ENCODE measurements at regions not wholly inside any gene's neighbourhood (a gene's known extent, or its start where the extent isn't known, plus 50 kb on each side); places are given as distances from the start of the nearest gene placed in this dataset.

DNA sequence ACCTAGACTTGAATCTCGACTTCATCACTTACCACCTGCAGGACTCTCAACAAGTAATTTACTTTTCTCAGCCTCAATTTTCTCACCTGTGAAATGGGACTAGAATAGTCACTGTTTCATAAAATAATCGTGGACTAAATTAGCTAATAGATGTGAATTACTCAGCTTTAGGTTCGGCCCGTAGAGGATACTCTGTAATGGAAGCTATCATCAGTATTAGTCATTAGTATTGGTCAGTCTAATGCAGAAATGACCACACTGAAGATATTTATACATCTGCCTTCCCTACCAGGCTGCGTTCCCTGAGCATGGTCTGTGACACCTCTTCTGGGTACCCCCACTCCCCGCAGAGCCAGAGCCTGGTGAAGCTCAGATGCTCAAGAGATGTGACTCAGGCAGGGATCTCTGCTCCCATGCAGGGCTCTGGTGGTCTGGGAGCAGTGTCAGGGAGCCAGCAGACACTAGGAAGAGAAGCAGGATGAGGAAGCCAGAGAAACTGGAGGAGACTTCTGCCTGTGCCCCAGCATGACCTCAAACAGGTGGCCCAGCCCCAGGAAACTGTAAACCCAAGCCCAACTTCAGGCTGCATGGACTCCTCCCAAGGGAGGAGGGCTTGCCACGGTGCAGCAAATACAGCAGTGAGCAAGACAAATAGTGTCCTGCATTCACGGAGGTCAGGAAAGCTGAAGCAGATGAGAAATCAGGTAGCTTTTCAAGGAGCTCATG lies 88.0 kb upstream of the E2F8 start:
- no peak for DNase-seq
- no peaks in the 10 kb centered on the region for H3K4me1 Mint-ChIP-seq
- no peak overlapping the region for H3K27ac Mint-ChIP-seq
- no peak for ATAC-seq (ENCODE audit: low read depth in 2 of 2)
- no peak overlapping the region for H3K4me3 Mint-ChIP-seq
- peaks cover 5 to 21% (median 18%) of the 10 kb centered on the region in 3 donors for H3K27me3 Mint-ChIP-seq
- no peaks in the 10 kb centered on the region for H3K36me3 Mint-ChIP-seq
- peaks cover 0 to 9% (median 2%) of the 10 kb centered on the region in 7 donors for H3K9me3 Mint-ChIP-seq

DNA sequence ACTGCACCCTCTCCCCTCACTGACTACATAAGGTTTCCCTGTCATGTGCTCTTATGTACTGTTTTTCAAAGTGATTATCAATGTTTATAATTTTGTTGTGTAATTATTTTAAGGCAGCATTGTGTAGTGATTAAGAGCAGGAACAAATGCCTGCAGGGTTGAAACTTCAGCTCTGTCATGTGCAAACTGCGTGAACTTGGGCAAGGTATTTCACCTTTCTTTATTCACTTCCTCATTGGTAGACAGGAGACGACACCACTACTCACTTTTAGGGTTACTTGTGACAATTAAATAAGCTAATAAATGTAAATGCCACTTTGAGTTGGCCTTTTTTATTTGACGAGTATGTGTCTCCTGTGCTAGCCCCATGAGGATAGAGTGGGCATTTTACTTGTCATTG lies 86.5 kb upstream of the E2F8 start:
- Mint-ChIP-seq H3K4me3 (no peak overlapping the region), H3K36me3 (no peaks in the 10 kb centered on the region), H3K4me1 (no peaks in the 10 kb centered on the region), H3K27ac (peak overlapping the region in 1 of 6 donors; percentile 26), H3K9me3 (peaks cover 0 to 12% (median 8%) of the 10 kb centered on the region in 7 donors), H3K27me3 (peaks cover 10 to 27% (median 23%) of the 10 kb centered on the region in 3 donors)
- no peak for ATAC-seq (ENCODE audit: low read depth in 2 of 2)
- DNase-seq, result no peak

- Mint-ChIP-seq H3K27ac (no peak overlapping the region), H3K4me1 (no peaks in the 10 kb centered on the region), H3K36me3 (no peaks in the 10 kb centered on the region), H3K27me3 (peaks cover 16 to 34% (median 28%) of the 10 kb centered on the region in 3 donors), H3K4me3 (no peak overlapping the region), H3K9me3 (peaks cover 0 to 17% (median 6%) of the 10 kb centered on the region in 7 donors)
- no peak for ATAC-seq (ENCODE audit: low read depth in 2 of 2)
- no peak for DNase-seq
Observed at GRCh38 chr11:19326499-19326898, 85.8 kb upstream of the E2F8 start.

- no peak for ATAC-seq (ENCODE audit: low read depth in 2 of 2)
- Mint-ChIP-seq H3K27me3 (peaks cover 23 to 52% (median 43%) of the 10 kb centered on the region in 3 donors), H3K4me1 (no peaks in the 10 kb centered on the region), H3K27ac (no peak overlapping the region), H3K4me3 (no peak overlapping the region), H3K9me3 (peaks cover 0 to 17% (median 6%) of the 10 kb centered on the region in 7 donors), H3K36me3 (no peaks in the 10 kb centered on the region)
- no peak for DNase-seq
Observed at GRCh38 chr11:19323502-19323901, 82.8 kb upstream of the E2F8 start.

- no peak overlapping the region for H3K4me3 Mint-ChIP-seq
- H3K27ac Mint-ChIP-seq, result no peak overlapping the region
- DNase-seq (no peak), ATAC-seq (ENCODE audit: low read depth in 2 of 2) (no peak)
- no peaks in the 10 kb centered on the region for H3K36me3 Mint-ChIP-seq
- H3K9me3 Mint-ChIP-seq, result peaks cover 0 to 17% (median 6%) of the 10 kb centered on the region in 7 donors
- H3K27me3 Mint-ChIP-seq, result peaks cover 27 to 65% (median 53%) of the 10 kb centered on the region in 3 donors
- no peaks in the 10 kb centered on the region for H3K4me1 Mint-ChIP-seq
Observed at GRCh38 chr11:19321351-19321750, 80.6 kb upstream of the E2F8 start.

GRCh38 chr11:19320827-19321226 lies 80.1 kb upstream of the E2F8 start:
- Mint-ChIP-seq H3K9me3 (peaks cover 0 to 17% (median 6%) of the 10 kb centered on the region in 7 donors), H3K36me3 (no peaks in the 10 kb centered on the region), H3K27me3 (peaks cover 27 to 65% (median 53%) of the 10 kb centered on the region in 3 donors), H3K27ac (no peak overlapping the region), H3K4me3 (no peak overlapping the region), H3K4me1 (no peaks in the 10 kb centered on the region)
- no peak for ATAC-seq (ENCODE audit: low read depth in 2 of 2)
- no peak for DNase-seq

- no peaks in the 10 kb centered on the region for H3K36me3 Mint-ChIP-seq
- H3K27me3 Mint-ChIP-seq, result peaks cover 17 to 32% (median 31%) of the 10 kb centered on the region in 3 donors
- no peak overlapping the region for H3K4me3 Mint-ChIP-seq
- DNase-seq (no peak), ATAC-seq (ENCODE audit: low read depth in 2 of 2) (no peak)
- H3K4me1 Mint-ChIP-seq, result no peaks in the 10 kb centered on the region
- no peak overlapping the region for H3K27ac Mint-ChIP-seq
- peaks cover 0 to 2% (median 0%) of the 10 kb centered on the region in 7 donors for H3K9me3 Mint-ChIP-seq
Observed at GRCh38 chr11:19316434-19316833, 75.7 kb upstream of the E2F8 start.

- Mint-ChIP-seq H3K4me1 (no peaks in the 10 kb centered on the region), H3K4me3 (no peak overlapping the region), H3K9me3 (no peaks in the 10 kb centered on the region), H3K27me3 (peaks cover 19 to 31% (median 27%) of the 10 kb centered on the region in 3 donors), H3K36me3 (no peaks in the 10 kb centered on the region), H3K27ac (no peak overlapping the region)
- no peak for DNase-seq
- no peak for ATAC-seq (ENCODE audit: low read depth in 2 of 2)
Observed at GRCh38 chr11:19315511-19315910, 74.8 kb upstream of the E2F8 start.

DNA sequence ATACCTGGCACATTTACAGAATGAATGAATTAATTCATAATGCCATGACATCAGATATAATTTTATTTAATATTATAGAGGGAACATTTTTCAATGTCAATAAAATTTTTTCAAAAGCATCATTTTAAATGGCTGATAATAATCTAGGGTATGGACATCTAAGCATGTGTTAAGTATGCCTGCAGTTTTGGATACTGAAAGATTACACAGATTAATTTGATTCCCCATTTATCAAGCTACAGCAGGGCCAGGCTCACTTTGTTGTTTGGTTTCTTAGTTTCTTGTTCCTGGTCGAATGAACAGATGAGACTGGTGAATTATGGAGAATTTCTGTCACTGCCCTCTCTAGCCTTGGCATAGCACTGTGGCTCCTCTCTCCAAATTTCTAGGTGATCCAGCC lies 72.4 kb upstream of the E2F8 start:
- DNase-seq, result no peak
- ATAC-seq (ENCODE audit: low read depth in 2 of 2), result no peak
- Mint-ChIP-seq H3K4me1 (no peaks in the 10 kb centered on the region), H3K4me3 (no peak overlapping the region), H3K27ac (no peak overlapping the region), H3K36me3 (no peaks in the 10 kb centered on the region), H3K9me3 (no peaks in the 10 kb centered on the region), H3K27me3 (peaks cover 5 to 10% (median 9%) of the 10 kb centered on the region in 3 donors)

DNA sequence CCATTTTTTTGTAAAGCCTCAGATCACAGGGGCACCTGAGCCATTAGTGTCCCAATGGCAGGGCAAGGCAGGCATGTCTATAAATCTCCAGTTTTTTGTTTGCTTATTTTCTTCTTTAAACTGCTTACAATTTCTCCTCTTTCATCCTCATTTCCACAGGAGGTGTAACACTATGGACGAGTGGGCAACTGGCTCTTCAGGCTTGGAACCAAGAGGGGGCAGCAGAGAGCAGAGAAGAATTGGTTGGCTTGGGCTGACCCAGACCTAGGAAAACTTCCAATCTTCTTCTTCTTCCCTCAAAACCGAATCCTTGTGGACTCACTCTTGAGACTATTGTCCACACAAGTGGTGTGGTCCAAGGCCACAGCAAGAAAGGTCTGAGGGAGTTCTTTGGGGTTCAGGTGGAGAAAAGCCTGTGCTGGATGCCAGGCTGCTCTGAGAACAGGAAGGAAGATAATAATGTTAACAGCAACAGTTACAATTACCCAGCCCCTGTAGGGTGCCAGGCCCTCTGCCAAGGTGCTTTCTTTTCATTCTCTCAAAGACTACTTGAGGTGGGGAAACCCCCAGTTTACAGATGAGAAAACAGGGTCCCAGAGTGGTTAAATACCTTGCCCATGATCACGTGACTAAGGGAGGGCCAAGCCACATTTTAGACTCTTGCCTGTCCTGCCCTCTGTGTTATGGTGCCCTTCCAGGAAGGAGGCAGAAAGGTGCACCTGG lies 70.7 kb upstream of the E2F8 start:
- no peak overlapping the region for H3K4me3 Mint-ChIP-seq
- H3K4me1 Mint-ChIP-seq, result no peaks in the 10 kb centered on the region
- peaks cover 0 to 8% (median 4%) of the 10 kb centered on the region in 3 donors for H3K27me3 Mint-ChIP-seq
- no peaks in the 10 kb centered on the region for H3K9me3 Mint-ChIP-seq
- H3K27ac Mint-ChIP-seq, result no peak overlapping the region
- H3K36me3 Mint-ChIP-seq, result no peaks in the 10 kb centered on the region
- ATAC-seq (ENCODE audit: low read depth in 2 of 2) (peak in 1 of 2 donors; percentile 64), DNase-seq (no peak)

GRCh38 chr11:19307498-19307897 lies 66.8 kb upstream of the E2F8 start:
- DNase-seq (no peak), ATAC-seq (ENCODE audit: low read depth in 2 of 2) (no peak)
- Mint-ChIP-seq H3K4me1 (no peaks in the 10 kb centered on the region), H3K4me3 (no peak overlapping the region), H3K9me3 (peaks cover 0 to 3% (median 0%) of the 10 kb centered on the region in 7 donors), H3K36me3 (no peaks in the 10 kb centered on the region), H3K27me3 (peaks cover 0 to 21% (median 4%) of the 10 kb centered on the region in 3 donors), H3K27ac (no peak overlapping the region)

DNA sequence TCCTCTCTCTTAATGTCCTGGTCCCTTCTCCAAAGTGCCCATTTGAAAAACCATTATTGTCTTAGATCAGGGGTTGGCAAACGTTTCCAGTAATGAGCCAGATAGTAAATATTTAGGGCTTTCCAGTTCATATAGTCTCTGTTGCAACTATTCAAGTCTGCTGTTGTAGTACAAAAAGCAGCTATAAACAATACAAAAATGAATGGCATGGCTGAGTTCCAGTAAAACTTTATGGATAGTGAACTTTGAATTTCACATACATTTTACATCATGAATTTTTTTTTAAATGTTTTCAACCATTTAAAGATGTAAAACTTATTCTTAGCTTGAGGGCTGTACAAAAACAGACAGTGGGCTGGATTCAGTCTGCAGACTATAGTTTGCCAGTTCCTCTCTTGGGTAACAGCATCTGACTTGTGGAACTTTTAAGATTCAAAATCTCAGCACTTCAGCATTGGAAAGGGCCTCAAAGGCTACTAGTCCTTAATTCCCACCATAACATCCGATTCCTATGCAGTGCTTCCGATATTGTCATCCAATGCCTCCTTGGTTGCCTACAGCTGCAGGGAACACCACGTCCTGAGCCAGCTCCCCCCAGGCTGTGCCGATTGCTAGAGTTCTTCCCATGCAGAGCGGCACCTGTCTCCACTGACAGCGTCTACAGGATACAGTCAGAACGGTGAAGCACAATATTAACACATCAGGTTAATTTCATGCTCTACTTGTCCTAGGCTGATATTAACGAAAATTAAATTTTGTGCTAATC lies 65.6 kb upstream of the E2F8 start:
- peaks cover 0 to 3% (median 0%) of the 10 kb centered on the region in 7 donors for H3K9me3 Mint-ChIP-seq
- ATAC-seq (ENCODE audit: low read depth in 2 of 2), result no peak
- peaks cover 0 to 21% (median 2%) of the 10 kb centered on the region in 3 donors for H3K27me3 Mint-ChIP-seq
- DNase-seq, result no peak
- no peaks in the 10 kb centered on the region for H3K4me1 Mint-ChIP-seq
- no peaks in the 10 kb centered on the region for H3K36me3 Mint-ChIP-seq
- H3K4me3 Mint-ChIP-seq, result no peak overlapping the region
- H3K27ac Mint-ChIP-seq, result no peak overlapping the region

DNA sequence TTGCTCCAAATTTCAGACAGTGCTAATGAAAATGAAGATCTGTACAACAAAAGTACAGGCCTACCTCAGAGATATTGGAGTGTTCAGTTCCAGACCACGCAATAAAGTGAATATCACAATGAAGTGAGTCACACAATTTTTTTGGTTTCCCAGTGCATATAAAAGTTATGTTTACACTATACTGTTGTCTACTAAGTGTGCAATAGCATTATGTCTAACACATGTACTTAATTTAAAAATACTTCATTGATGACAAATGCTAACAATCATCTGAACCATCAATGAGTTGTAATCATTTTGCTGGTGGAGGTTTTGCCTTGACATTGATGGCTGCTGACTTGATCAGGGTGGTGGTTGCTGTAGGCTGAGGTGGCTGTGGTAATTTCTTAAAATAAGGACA lies 60.6 kb upstream of the E2F8 start:
- DNase-seq (no peak), ATAC-seq (ENCODE audit: low read depth in 2 of 2) (no peak)
- H3K9me3 Mint-ChIP-seq, result peaks cover 0 to 3% (median 0%) of the 10 kb centered on the region in 7 donors
- no peak overlapping the region for H3K4me3 Mint-ChIP-seq
- no peaks in the 10 kb centered on the region for H3K4me1 Mint-ChIP-seq
- peaks cover 13 to 39% (median 32%) of the 10 kb centered on the region in 3 donors for H3K27me3 Mint-ChIP-seq
- no peaks in the 10 kb centered on the region for H3K36me3 Mint-ChIP-seq
- no peak overlapping the region for H3K27ac Mint-ChIP-seq

All from naive B cell (primary cell).